RWPE1 (cell line): ENCODE measurements at regions not wholly inside any gene's neighbourhood (a gene's known extent, or its start where the extent isn't known, plus 50 kb on each side); places are given as distances from the start of the nearest gene placed in this dataset.

Experiments used
- CTCF ChIA-PET: fragments of 350-600 bp; sonication (Branson Sonifier 250); formaldehyde crosslinking; extraction: SDS; loops from one replicate; lab custom pipeline; 2021; lab: Yijun Ruan, JAX
- POLR2A ChIA-PET: fragments of 400-600 bp; formaldehyde crosslinking; extraction: SDS; loops from one replicate; lab custom pipeline; 2020; ENCODE audit warnings: antibody characterized with exemption; ENCODE audit not compliant: low non-redundant PET; lab: Yijun Ruan, JAX
- DNase-seq: peaks from one replicate; pipeline ENCODE4 v3.0.0; 2012; ENCODE audit warnings: low spot score
- H3K27ac ChIP-seq: fragments of 450-650 bp; 2 replicates; pipeline ENCODE4 v1.5.1; 2017
- TF ChIP-seq, protein P1 (sequence below): fragments of 450-650 bp; conservative IDR thresholded peaks from 2 replicates; pipeline ENCODE4 v1.5.1; 2017; ENCODE audit warnings: low read depth, mild to moderate bottlenecking

GRCh38 chr2:7618031-7618430, 700.8 kb downstream of the RNF144A start:
- DNase-seq, result no peak
- CTCF ChIA-PET, result no interaction called here

GRCh38 chr2:7619203-7619970, 702.2 kb downstream of the RNF144A start:
- TF ChIP-seq, protein P1, sequence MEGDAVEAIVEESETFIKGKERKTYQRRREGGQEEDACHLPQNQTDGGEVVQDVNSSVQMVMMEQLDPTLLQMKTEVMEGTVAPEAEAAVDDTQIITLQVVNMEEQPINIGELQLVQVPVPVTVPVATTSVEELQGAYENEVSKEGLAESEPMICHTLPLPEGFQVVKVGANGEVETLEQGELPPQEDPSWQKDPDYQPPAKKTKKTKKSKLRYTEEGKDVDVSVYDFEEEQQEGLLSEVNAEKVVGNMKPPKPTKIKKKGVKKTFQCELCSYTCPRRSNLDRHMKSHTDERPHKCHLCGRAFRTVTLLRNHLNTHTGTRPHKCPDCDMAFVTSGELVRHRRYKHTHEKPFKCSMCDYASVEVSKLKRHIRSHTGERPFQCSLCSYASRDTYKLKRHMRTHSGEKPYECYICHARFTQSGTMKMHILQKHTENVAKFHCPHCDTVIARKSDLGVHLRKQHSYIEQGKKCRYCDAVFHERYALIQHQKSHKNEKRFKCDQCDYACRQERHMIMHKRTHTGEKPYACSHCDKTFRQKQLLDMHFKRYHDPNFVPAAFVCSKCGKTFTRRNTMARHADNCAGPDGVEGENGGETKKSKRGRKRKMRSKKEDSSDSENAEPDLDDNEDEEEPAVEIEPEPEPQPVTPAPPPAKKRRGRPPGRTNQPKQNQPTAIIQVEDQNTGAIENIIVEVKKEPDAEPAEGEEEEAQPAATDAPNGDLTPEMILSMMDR, result no peak
- CTCF ChIA-PET, result interaction anchor here (0.6 to 0.7 kb wide), 3 partner anchors 12 to 574 kb away, joined by 3 to 4 read pairs (median 3); no protein-coding TSS in a partner anchor
- POLR2A ChIA-PET, result no interaction called here
- no peak for DNase-seq
- H3K27ac ChIP-seq, result no peak overlapping the region

More at GRCh38 chr2:7618031-7618430, 700.8 kb downstream of the RNF144A start:
- TF ChIP-seq, protein P1, result no peak
- no peak overlapping the region for H3K27ac ChIP-seq
- POLR2A ChIA-PET, result no interaction called here

DNA sequence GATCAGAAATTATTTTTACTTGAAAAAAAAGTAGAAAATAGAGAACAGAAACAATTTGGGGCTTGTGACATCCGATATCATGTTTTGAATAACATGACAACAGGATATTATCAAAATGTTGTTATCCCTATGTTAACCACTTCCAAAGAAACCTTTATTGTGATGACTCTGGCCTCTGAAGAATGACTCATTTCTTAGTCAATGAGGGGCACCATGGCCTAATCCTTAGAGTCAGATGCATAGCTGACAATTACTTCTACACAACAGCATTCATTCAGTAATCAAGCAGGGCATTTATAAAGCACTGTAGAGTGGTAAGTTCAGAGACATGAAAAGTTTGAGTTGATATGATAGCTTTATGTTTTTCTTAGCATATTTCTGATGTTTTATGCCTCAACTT, 703.0 kb downstream of the RNF144A start:
- DNase-seq, result no peak
- TF ChIP-seq, protein P1, result no peak
- H3K27ac ChIP-seq, result no peak overlapping the region
- POLR2A ChIA-PET, result no interaction called here
- CTCF ChIA-PET, result interaction anchor here (0.7 kb wide), 1 partner anchor 228 kb away, joined by 3 read pairs; no protein-coding TSS in a partner anchor

- TF ChIP-seq, protein P1, result no peak
- POLR2A ChIA-PET, result no interaction called here
- no peak for DNase-seq
- CTCF ChIA-PET, result interaction anchor here (0.5 kb wide), 1 partner anchor 22 kb away, joined by 3 read pairs; no protein-coding TSS in a partner anchor
- H3K27ac ChIP-seq, result no peak overlapping the region
Observed at GRCh38 chr2:7621018-7621814, 704.0 kb downstream of the RNF144A start.

- TF ChIP-seq, protein P1, result no peak
- POLR2A ChIA-PET, result no interaction called here
- no peak for DNase-seq
- no peak overlapping the region for H3K27ac ChIP-seq
- CTCF ChIA-PET, result interaction anchor here (0.6 kb wide), 1 partner anchor 88 kb away, joined by 4 read pairs; no protein-coding TSS in a partner anchor
Observed at GRCh38 chr2:7625392-7626138, 708.4 kb downstream of the RNF144A start.

- TF ChIP-seq, protein P1, result no peak
- ChIA-PET POLR2A (no interaction called here), CTCF (no interaction called here)
- no peak overlapping the region for H3K27ac ChIP-seq
- no peak for DNase-seq
Observed at GRCh38 chr2:7626139-7626537, 708.9 kb downstream of the RNF144A start.
